ENCODE measurements at regions not wholly inside any gene's neighbourhood (a gene's known extent, or its start where the extent isn't known, plus 50 kb on each side); places are given as distances from the start of the nearest gene placed in this dataset.

DNA sequence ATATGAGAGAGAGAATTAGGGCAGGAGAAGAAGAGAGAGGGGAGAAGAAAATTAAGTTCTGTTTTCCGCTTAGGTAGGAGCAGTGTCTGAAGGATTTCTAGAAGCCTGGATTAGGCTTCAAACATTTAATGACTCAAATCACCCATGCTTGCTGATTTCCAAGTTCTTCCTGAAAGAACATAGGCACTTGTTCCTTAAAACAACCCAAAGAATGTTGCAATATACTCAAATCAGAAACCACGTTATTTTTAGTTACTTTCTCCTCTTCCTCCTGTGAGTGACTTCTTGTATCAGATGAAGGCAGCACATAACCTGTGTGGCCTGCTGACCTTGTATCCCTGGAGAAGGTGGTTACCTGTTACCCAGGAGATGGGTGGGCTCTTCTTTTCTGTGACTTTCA lies 351.5 kb upstream of the KLF4 start:
- H3K27ac ChIP-seq (ENCODE audit: low read depth): no peak overlapping the region
- no peak overlapping the region for H2AFZ ChIP-seq
- H3K27me3 Mint-ChIP-seq (ENCODE audit: insufficient read depth, low read depth, poor library complexity): peaks cover 5% of the 10 kb centered on the region
- H3F3A ChIP-seq (replicated peaks; ENCODE audit: low read depth): no peaks in the 10 kb centered on the region
- H3K4me1 ChIP-seq (ENCODE audit: insufficient read depth): 0 out of 2 replicates have a peak, but pooled peaks cover 4% of the 10 kb centered on the region
- H3K4me3 ChIP-seq: no peak overlapping the region
- ATAC-seq (no peak), DNase-seq (ENCODE audit: low spot score) (no peak)
- no peaks in the 10 kb centered on the region for H3K9me2 ChIP-seq (ENCODE audit: insufficient read depth)
- no peaks in the 10 kb centered on the region for H3K9me3 Mint-ChIP-seq
- no peaks in the 10 kb centered on the region for H3K27me3 ChIP-seq (ENCODE audit: insufficient read depth)
- peaks cover 3% of the 10 kb centered on the region; the same call in 1 of the 3 replicates for H3K4me1 Mint-ChIP-seq
- H3K4me3 Mint-ChIP-seq: no peak overlapping the region
- no peak overlapping the region for H3K27ac Mint-ChIP-seq
- no peak overlapping the region for H3K4me2 ChIP-seq
- no peaks in the 10 kb centered on the region for H3K79me2 ChIP-seq (replicated peaks; ENCODE audit: insufficient read depth)
- no peaks in the 10 kb centered on the region for H3K36me3 Mint-ChIP-seq (ENCODE audit: low read depth)
- no peaks in the 10 kb centered on the region for H3K36me3 ChIP-seq (ENCODE audit: insufficient read depth)
- H4K20me1 ChIP-seq (replicated peaks; ENCODE audit: insufficient read depth): no peaks in the 10 kb centered on the region
- no peak for TF ChIP-seq CREB1 (CRISPR knock-in tag; IDR thresholded peaks at IDR 0.05; ENCODE audit: low read depth)
- TF ChIP-seq JUNB (IDR thresholded peaks at IDR 0.05; ENCODE audit: unreplicated experiment): no peak
- TF ChIP-seq POLR2AphosphoS5 (IDR thresholded peaks at IDR 0.05; ENCODE audit: low read depth): no peak
- TF ChIP-seq ETS1 (IDR thresholded peaks at IDR 0.05): no peak
- TF ChIP-seq, protein P1, sequence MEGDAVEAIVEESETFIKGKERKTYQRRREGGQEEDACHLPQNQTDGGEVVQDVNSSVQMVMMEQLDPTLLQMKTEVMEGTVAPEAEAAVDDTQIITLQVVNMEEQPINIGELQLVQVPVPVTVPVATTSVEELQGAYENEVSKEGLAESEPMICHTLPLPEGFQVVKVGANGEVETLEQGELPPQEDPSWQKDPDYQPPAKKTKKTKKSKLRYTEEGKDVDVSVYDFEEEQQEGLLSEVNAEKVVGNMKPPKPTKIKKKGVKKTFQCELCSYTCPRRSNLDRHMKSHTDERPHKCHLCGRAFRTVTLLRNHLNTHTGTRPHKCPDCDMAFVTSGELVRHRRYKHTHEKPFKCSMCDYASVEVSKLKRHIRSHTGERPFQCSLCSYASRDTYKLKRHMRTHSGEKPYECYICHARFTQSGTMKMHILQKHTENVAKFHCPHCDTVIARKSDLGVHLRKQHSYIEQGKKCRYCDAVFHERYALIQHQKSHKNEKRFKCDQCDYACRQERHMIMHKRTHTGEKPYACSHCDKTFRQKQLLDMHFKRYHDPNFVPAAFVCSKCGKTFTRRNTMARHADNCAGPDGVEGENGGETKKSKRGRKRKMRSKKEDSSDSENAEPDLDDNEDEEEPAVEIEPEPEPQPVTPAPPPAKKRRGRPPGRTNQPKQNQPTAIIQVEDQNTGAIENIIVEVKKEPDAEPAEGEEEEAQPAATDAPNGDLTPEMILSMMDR (conservative IDR thresholded peaks at IDR 0.05; ENCODE audit: low read depth in 2 of 2): no peak
- no peak for TF ChIP-seq ZNF462 (CRISPR knock-in tag; IDR thresholded peaks at IDR 0.05)

Data from GM23338 (cell line).